Bronchial epithelial cell (primary cell): ENCODE measurements at regions not wholly inside any gene's neighbourhood (a gene's known extent, or its start where the extent isn't known, plus 50 kb on each side); places are given as distances from the start of the nearest gene placed in this dataset.

Experiments used
- DNase-seq: peaks from one replicate; pipeline ENCODE4 v3.0.0-alpha.2; 2010; ENCODE audit warnings: low read depth
- FAIRE-seq: peaks from 2 replicates; lab custom pipeline; 2011; peaks lifted over from hg19 to GRCh38; lab: Jason Lieb, UNC
- H3K27me3 ChIP-seq: 2 replicates; pipeline ENCODE4 v1.5.1; 2011; ENCODE audit warnings: low read length; ENCODE audit not compliant: control insufficient read depth, insufficient read depth
- H3K36me3 ChIP-seq: 2 replicates; pipeline ENCODE4 v1.5.1; 2011; ENCODE audit warnings: low read length; ENCODE audit not compliant: control insufficient read depth, insufficient read depth
- H3K4me3 ChIP-seq: 2 replicates; pipeline ENCODE4 v1.5.1; 2011; ENCODE audit warnings: mild to moderate bottlenecking, low read depth, low read length, control low read depth
- CTCF ChIP-seq: IDR thresholded peaks from 2 replicates; pipeline ENCODE4 v1.5.1; 2011; ENCODE audit warnings: mild to moderate bottlenecking, moderate library complexity, low read length, control low read depth, inconsistent platforms; ENCODE audit not compliant: insufficient read depth, severe bottlenecking

- Histone ChIP-seq H3K27me3 (no peaks in the 10 kb centered on the region), H3K36me3 (no peaks in the 10 kb centered on the region), H3K4me3 (no peak overlapping the region)
- no peak for DNase-seq
- FAIRE-seq, result no peak
- no peak for TF ChIP-seq CTCF
These were observed 73.6 kb upstream of the EIF3M start for GRCh38 chr11:32510039-32510438.

- DNase-seq (no peak), FAIRE-seq (no peak)
- Histone ChIP-seq H3K36me3 (no peaks in the 10 kb centered on the region), H3K4me3 (no peak overlapping the region), H3K27me3 (no peaks in the 10 kb centered on the region)
- TF ChIP-seq CTCF, result no peak
These were observed 73.4 kb upstream of the WT1 start for GRCh38 chr11:32508780-32509179.

GRCh38 chr11:32500001-32500400, 64.7 kb upstream of the WT1 start:
- Histone ChIP-seq H3K4me3 (no peak overlapping the region), H3K36me3 (no peaks in the 10 kb centered on the region), H3K27me3 (no peaks in the 10 kb centered on the region)
- DNase-seq (no peak), FAIRE-seq (no peak)
- TF ChIP-seq CTCF, result no peak

- Histone ChIP-seq H3K36me3 (no peaks in the 10 kb centered on the region), H3K27me3 (no peaks in the 10 kb centered on the region), H3K4me3 (no peak overlapping the region)
- TF ChIP-seq CTCF, result no peak
- no peak for DNase-seq
- no peak for FAIRE-seq
These were observed 62.6 kb upstream of the WT1 start for GRCh38 chr11:32497951-32498350.

GRCh38 chr11:32494629-32495028, 59.3 kb upstream of the WT1 start:
- no peak for TF ChIP-seq CTCF
- FAIRE-seq (no peak), DNase-seq (no peak)
- Histone ChIP-seq H3K27me3 (no peaks in the 10 kb centered on the region), H3K4me3 (no peak overlapping the region), H3K36me3 (no peaks in the 10 kb centered on the region)

GRCh38 chr11:32489464-32489863, 54.1 kb upstream of the WT1 start:
- no peak overlapping the region for H3K4me3 ChIP-seq
- no peak for TF ChIP-seq CTCF
- H3K36me3 ChIP-seq, result no peaks in the 10 kb centered on the region
- no peaks in the 10 kb centered on the region for H3K27me3 ChIP-seq
- FAIRE-seq, result no peak
- DNase-seq, result no peak
